Astrocyte of the spinal cord (primary cell): ENCODE measurements at regions not wholly inside any gene's neighbourhood (a gene's known extent, or its start where the extent isn't known, plus 50 kb on each side); places are given as distances from the start of the nearest gene placed in this dataset.

Source experiments
- DNase-seq: peaks from one replicate; pipeline ENCODE4 v3.0.0; 2011; ENCODE audit warnings: low read depth, low spot score
- H3K4me3 ChIP-seq: 2 replicates; pipeline ENCODE4 v1.5.1; 2011; ENCODE audit warnings: low read depth, mild to moderate bottlenecking, low read length, moderate library complexity
- CTCF ChIP-seq: IDR thresholded peaks from 2 replicates; pipeline ENCODE4 v1.5.1; 2012; ENCODE audit warnings: low read depth, mild to moderate bottlenecking, low read length, inconsistent platforms
- in situ Hi-C: cut with HindIII; loops from 2 replicates; pipeline ENCODE4 v1.10.0; 2017; ENCODE audit warnings: low sequenced_read_pairs

DNA sequence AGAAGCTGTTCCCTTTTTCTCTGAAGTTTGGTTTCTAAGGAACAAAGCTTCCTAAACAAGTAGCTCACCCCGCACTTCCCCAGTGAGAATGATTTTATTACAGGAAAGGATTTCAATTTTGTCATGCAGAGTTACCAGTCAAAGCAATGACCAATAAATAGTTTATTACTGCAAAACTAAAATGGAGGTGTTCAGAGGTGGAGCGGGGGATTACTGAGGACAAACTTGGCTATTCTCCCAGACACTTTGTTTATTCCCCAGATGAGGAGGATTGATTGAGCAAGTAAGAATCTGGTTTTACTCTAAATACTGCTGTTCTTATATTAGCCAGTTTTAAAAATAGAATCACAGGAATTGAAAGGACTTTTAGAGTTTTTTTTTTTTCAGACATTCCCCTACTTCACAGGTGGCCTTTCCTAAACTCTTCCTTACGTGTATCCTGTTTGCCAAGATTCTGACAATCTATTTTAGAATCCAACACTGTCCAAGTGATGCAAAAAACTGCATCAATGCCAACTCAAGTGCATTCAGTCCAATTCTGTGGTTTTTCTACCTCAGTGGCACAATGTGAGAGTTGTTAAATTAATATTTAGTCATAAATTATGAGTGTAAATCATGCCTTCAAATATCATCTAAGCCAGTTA is 136.1 kb downstream of the TNFSF18 start:
- in situ Hi-C loops = no loop called here
- no peak for TF ChIP-seq CTCF
- DNase-seq = peak; percentile 59
- H3K4me3 ChIP-seq = no peak overlapping the region

DNA sequence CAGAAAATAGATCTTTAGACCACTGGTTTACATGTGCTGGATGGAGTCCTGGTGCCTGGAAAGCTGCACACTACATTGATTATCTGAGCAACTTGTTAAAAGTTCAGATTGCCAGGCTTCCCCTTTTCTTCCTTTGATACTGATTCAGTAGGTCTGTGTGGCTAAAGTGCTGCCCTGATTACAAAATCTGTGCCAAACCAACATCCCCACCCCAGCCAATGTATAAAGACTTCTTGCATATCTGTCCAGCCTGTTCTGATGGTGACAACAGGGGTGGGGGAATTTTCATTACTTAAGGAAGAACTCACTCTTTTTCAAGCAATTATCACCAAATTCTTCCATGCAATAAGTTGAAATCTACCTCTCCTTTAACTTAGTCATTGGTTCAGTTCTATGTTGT is 135.5 kb downstream of the TNFSF18 start:
- H3K4me3 ChIP-seq = no peak overlapping the region
- in situ Hi-C loops = no loop called here
- no peak for TF ChIP-seq CTCF
- no peak for DNase-seq

GRCh38 chr1:172916116-172916515 is 134.6 kb downstream of the TNFSF18 start:
- no peak for TF ChIP-seq CTCF
- DNase-seq = no peak
- in situ Hi-C loops = no loop called here
- no peak overlapping the region for H3K4me3 ChIP-seq

DNA sequence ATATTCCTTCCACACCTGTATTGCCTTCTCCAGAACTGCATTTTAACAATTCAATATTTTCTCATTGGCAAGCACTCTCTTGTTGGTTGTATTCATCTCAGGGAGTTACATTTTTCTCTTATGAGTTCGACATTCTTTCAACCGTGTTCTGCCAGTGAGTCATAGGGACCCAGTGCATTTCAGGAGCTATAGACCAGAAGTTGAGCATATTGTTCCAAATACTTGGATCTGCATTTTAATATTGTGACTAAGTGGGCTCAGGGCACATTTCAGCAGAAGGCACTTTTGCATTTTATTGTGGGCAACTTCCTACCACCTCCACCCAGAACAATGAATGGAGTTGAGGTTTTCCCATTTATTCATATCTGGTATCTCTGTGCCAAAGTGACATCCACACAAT is 132.8 kb downstream of the TNFSF18 start:
- peak; percentile 96 for DNase-seq
- no peak for TF ChIP-seq CTCF
- H3K4me3 ChIP-seq = no peak overlapping the region
- in situ Hi-C loops = no loop called here

DNA sequence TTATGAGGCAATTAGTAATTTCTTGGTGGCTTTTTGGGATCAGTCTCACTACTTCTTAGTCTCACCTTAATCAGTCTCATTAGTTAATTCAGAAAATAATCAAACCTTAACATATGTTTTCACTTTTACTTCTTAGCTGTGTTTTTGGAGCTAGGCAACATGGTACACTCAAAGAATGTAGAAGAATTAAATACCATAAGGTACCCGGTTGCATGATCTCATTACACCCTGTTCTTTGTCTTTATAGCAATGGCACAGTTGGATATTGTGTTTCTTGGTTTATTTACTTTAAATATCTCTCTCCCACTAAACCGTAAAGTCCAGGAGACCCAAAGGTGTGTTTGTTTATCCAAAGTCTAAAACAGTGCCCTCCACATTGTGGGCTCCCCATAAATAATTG is 132.3 kb downstream of the TNFSF18 start:
- no peak for TF ChIP-seq CTCF
- in situ Hi-C loops = no loop called here
- no peak overlapping the region for H3K4me3 ChIP-seq
- no peak for DNase-seq

DNA sequence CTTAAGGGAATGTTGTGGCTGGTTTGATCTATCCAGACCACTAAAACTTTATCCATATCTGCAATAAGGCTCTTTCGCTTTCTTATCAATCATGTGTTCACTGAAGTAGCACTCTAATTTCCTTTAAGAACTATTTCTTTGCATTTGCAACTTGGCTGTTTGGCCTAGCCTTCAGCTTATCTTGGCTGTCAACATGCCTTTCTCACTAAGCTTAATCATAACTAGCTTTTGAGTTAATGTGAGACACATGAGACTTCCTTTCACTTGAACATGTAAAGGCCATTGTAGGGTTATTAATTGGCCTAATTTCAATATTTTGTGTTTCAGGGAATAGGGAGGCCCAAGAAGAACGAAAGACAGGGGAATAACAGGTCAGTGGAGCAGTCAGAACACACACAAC is 124.7 kb downstream of the TNFSF18 start:
- no peak for TF ChIP-seq CTCF
- in situ Hi-C loops = no loop called here
- no peak overlapping the region for H3K4me3 ChIP-seq
- no peak for DNase-seq

DNA sequence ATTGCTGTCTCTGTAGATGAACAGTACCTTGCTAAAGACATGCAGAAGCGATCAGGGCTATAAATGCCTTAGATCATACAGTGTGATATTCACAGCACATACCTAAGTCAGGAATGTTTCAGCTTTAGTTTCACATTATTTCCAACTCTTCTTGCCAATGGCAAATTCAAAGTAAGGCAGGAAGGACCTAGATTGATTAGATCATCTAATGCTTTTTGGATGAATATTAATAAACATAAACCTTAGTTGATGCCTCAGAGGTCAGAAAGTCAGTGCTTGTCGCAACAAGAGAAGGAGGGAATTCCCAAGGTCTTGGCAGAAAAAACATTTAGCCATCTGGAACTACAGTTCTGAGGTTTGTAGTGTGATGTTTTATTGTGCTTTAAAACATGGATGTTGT is 122.3 kb downstream of the TNFSF18 start:
- TF ChIP-seq CTCF = no peak
- in situ Hi-C loops = no loop called here
- DNase-seq = peak; percentile 76
- no peak overlapping the region for H3K4me3 ChIP-seq
